K562 (cell line): ENCODE measurements at regions not wholly inside any gene's neighbourhood (a gene's known extent, or its start where the extent isn't known, plus 50 kb on each side); places are given as distances from the start of the nearest gene placed in this dataset.

Source experiments
- ATAC-seq: fragments of 200-7000 bp; cut with Tn5 transposase; 3 replicates; pipeline ENCODE4 v1.9.1; 2020; ENCODE audit warnings: moderate library complexity
- BruUV-seq: library from RNA; stranded (reverse); fragments of 400-500 nt; replicated peaks from 2 replicates; lab custom pipeline; 2021; lab: Mats Ljungman, UMichigan
- CTCF ChIA-PET: fragments of 300-600 bp; formaldehyde crosslinking; extraction: SDS; loops from one replicate; lab custom pipeline; 2021; ENCODE audit warnings: low intra/inter-chr PET ratio; lab: Yijun Ruan, JAX
- POLR2A ChIA-PET: fragments of 300-600, 350-650 bp; sonication (Branson Sonifier 250); formaldehyde crosslinking; extraction: SDS; loops from one replicate; lab custom pipeline; 2021; ENCODE audit warnings: antibody characterized with exemption, inconsistent platforms; lab: Yijun Ruan, JAX
- DNase-seq, 4 experiments: peaks; one replicate each; pipeline versions ENCODE4 v3.0.0 to v3.0.0-alpha.2; 2011 to 2018; ENCODE audit warnings: low spot score in 3 of 4, mixed read lengths in 3 of 4; ENCODE audit errors: extremely low read depth in 1 of 4
- FAIRE-seq: peaks from 2 replicates; lab custom pipeline; 2011; peaks lifted over from hg19 to GRCh38; lab: Jason Lieb, UNC
- H2AFZ ChIP-seq: 2 replicates; pipeline ENCODE4 v1.6.0; 2011; ENCODE audit warnings: low read depth, low read length, control low read depth, inconsistent platforms
- H3K27ac ChIP-seq: fragments of 200-600 bp; 3 replicates; pipeline ENCODE4 v1.8.0; 2011; ENCODE audit warnings: low read depth, mild to moderate bottlenecking, control low read depth, inconsistent platforms, low read length, moderate library complexity, mixed read lengths; ENCODE audit errors: extremely low read depth
- H3K27me3 ChIP-seq, 2 experiments: fragments of 300-600 bp in 1 of 2; 2 replicates in 1 of 2; 3 replicates in 1 of 2; pipeline versions ENCODE4 v1.6.0 to v1.8.0; 2011; ENCODE audit warnings: inconsistent platforms in 2 of 2, low read length in 2 of 2, mild to moderate bottlenecking in 1 of 2, mixed read lengths in 1 of 2, moderate library complexity in 1 of 2; ENCODE audit not compliant: control insufficient read depth in 2 of 2, insufficient read depth in 2 of 2
- H3K36me3 ChIP-seq: fragments of 300-600 bp; 3 replicates; pipeline ENCODE4 v1.8.0; 2011; ENCODE audit warnings: mild to moderate bottlenecking, low read length, inconsistent platforms; ENCODE audit not compliant: control insufficient read depth, insufficient read depth
- H3K4me1 ChIP-seq, 2 experiments: fragments of 200-600 bp in 1 of 2; replicated peaks in 1 of 2; 2 replicates in 1 of 2; 3 replicates in 1 of 2; pipeline versions ENCODE4 v1.5.1 to v1.8.0; 2011; ENCODE audit warnings: inconsistent platforms in 2 of 2, low read length in 2 of 2, mild to moderate bottlenecking in 1 of 2, mixed read lengths in 1 of 2, moderate library complexity in 1 of 2; ENCODE audit not compliant: control insufficient read depth in 2 of 2, insufficient read depth in 2 of 2
- H3K4me2 ChIP-seq: 2 replicates; pipeline ENCODE4 v1.6.1; 2011; ENCODE audit warnings: low read length, control low read depth, inconsistent platforms, mixed read lengths; ENCODE audit not compliant: insufficient read depth
- H3K4me3 ChIP-seq: fragments of 200-600 bp; sonication (generic), shearing (Covaris generic); 2 replicates; pipeline ENCODE4 v1.5.1; 2016; ENCODE audit warnings: control low read depth, inconsistent platforms
- H3K79me2 ChIP-seq: fragments of 200-600 bp; 3 replicates; pipeline ENCODE4 v1.8.0; 2011; ENCODE audit warnings: low read length, inconsistent platforms; ENCODE audit not compliant: control insufficient read depth, insufficient read depth
- H3K9ac ChIP-seq, 2 experiments: 2 replicates each; pipeline versions ENCODE4 v1.6.0 to v1.6.1; 2011; ENCODE audit warnings: low read depth in 2 of 2, low read length in 2 of 2, control low read depth in 1 of 2, inconsistent platforms in 1 of 2, mild to moderate bottlenecking in 1 of 2, mixed read lengths in 1 of 2; ENCODE audit not compliant: insufficient read depth in 1 of 2
- H3K9me1 ChIP-seq: one replicate; pipeline ENCODE4 v1.6.0; 2011; ENCODE audit warnings: inconsistent platforms, mild to moderate bottlenecking, low read length, moderate library complexity; ENCODE audit not compliant: control insufficient read depth, insufficient read depth
- H3K9me3 ChIP-seq: replicated peaks from 2 replicates; pipeline ENCODE4 v1.5.1; 2011; ENCODE audit warnings: low read depth, low read length, inconsistent platforms; ENCODE audit not compliant: control insufficient read depth, insufficient read depth
- H4K20me1 ChIP-seq: replicated peaks from 2 replicates; pipeline ENCODE4 v1.6.1; 2011; ENCODE audit warnings: low read length, inconsistent platforms, mixed read lengths; ENCODE audit not compliant: control insufficient read depth, insufficient read depth
- ARID2 ChIP-seq: fragments of 450-650 bp; IDR thresholded peaks from 2 replicates; pipeline ENCODE4 v1.6.1; 2017; ENCODE audit warnings: antibody characterized with exemption, mild to moderate bottlenecking
- ELK1 ChIP-seq: sonication (generic); formaldehyde crosslinking; IDR thresholded peaks from 2 replicates; pipeline ENCODE4 v1.8.1; 2022; ENCODE audit warnings: missing genetic modification reagents
- EP300 ChIP-seq: IDR thresholded peaks from 2 replicates; pipeline ENCODE4 v1.6.1; 2012; ENCODE audit warnings: low read length, improper control_type of control experiment
- FOSL1 ChIP-seq: fragments of 200-800 bp; sonication (Bioruptor generic); conservative IDR thresholded peaks from 2 replicates; pipeline ENCODE4 v1.6.1; 2016; ENCODE audit warnings: missing genetic modification characterization, missing compliant biosample characterization
- HMGN3 ChIP-seq: IDR thresholded peaks from 2 replicates; pipeline ENCODE4 v1.6.1; 2011; ENCODE audit warnings: borderline replicate concordance, low read depth, mild to moderate bottlenecking, mixed read lengths, low read length; ENCODE audit not compliant: insufficient read length; ENCODE audit errors: extremely low read depth
- IRF2 ChIP-seq: sonication (generic); formaldehyde crosslinking; IDR thresholded peaks from 2 replicates; pipeline ENCODE4 v1.8.1; 2022; ENCODE audit warnings: mild to moderate bottlenecking, missing genetic modification reagents
- KAT8 ChIP-seq: fragments of 450-650 bp; IDR thresholded peaks from 2 replicates; pipeline ENCODE4 v1.6.1; 2016; ENCODE audit warnings: low read depth, mild to moderate bottlenecking
- KLF16 ChIP-seq: IDR thresholded peaks from 2 replicates; pipeline ENCODE4 v1.6.1; 2016; ENCODE audit warnings: antibody characterized with exemption
- STAT5A ChIP-seq: IDR thresholded peaks from 2 replicates; pipeline ENCODE4 v1.6.1; 2012; ENCODE audit warnings: low read length, inconsistent platforms, borderline replicate concordance
- SUPT5H ChIP-seq: fragments of 450-650 bp; IDR thresholded peaks from 2 replicates; pipeline ENCODE4 v1.6.1; 2016
- TFAM ChIP-seq: fragments of 250-450 bp; sonication (Bioruptor Pico); conservative IDR thresholded peaks from 2 replicates; pipeline ENCODE4 v1.5.0; 2021; ENCODE audit warnings: mild to moderate bottlenecking, moderate library complexity
- ZNF212 ChIP-seq: fragments of 450-650 bp; formaldehyde crosslinking; IDR thresholded peaks from 2 replicates; pipeline ENCODE4 v1.4.0; 2020; ENCODE audit warnings: mild to moderate bottlenecking
- WGBS: fragments of 100-300 bp; shearing (Covaris generic); methylation state at CpG from one replicate; pipeline ENCODE4 v1.1.6; 2016; ENCODE audit warnings: low coverage, mixed read lengths; ENCODE audit not compliant: insufficient coverage; ENCODE audit errors: missing lambda C conversion rate; 5-methylcytosine and 5-hydroxymethylcytosine counted together
- in situ Hi-C: fragments of 300-500 bp; cut with MboI; formaldehyde crosslinking; loops from 4 replicates; pipeline ENCODE4 v1.15.0; 2018; ENCODE audit warnings: inconsistent platforms, mixed read lengths
- intact Hi-C: fragments of 100-400 bp; cut with micrococcal nuclease; formaldehyde crosslinking; loops from 2 replicates; pipeline ENCODE4 v1.14.2; 2022
- TF ChIP-seq, protein P1 (sequence below): fragments of 150-350 bp; IDR thresholded peaks from 2 replicates; pipeline ENCODE4 v1.6.1; 2014; ENCODE audit warnings: low read depth, mild to moderate bottlenecking, low read length, borderline replicate concordance
- TF ChIP-seq, protein P2 (sequence below): fragments of 450-650 bp; formaldehyde crosslinking; IDR thresholded peaks from 2 replicates; pipeline ENCODE4 v1.4.0; 2022; ENCODE audit warnings: mild to moderate bottlenecking, moderate library complexity
- TF ChIP-seq, protein P3 (sequence below): fragments of 450-650 bp; formaldehyde crosslinking; IDR thresholded peaks from 2 replicates; pipeline ENCODE4 v1.4.0; 2020; ENCODE audit warnings: mild to moderate bottlenecking, mixed read lengths

DNA sequence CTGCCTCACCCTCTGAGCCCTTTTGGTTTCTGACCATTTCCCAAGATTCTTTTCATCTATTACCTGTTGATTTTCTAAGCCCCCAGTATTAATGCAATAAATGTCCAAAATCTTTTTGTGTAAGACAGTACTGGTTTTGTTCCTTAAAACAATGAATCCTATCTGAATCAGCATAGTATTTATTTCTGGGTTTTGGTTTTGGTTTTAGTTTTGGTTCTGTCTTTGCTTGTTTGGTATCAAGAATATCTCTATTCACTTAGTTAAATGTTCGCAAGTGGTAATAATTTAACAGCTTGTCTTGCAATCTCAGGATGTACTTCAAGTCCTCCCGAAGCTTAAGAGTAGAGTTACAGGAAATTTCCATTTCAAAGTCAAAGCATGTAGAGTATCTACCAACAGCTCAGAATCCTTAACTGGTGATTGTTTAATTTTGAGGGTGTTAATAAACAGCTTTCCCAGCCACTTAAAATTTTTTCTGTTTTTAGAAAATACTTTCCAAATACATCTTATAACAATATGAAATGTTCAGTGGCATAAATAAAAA lies 67.7 kb upstream of the NEDD4L start:
- no peaks in the 10 kb centered on the region for H3K79me2 ChIP-seq
- no peak overlapping the region for H3K4me3 ChIP-seq
- no peak overlapping the region for H3K27ac ChIP-seq
- H2AFZ ChIP-seq = peak overlapping the region; percentile 56; the same call in 1 of the 2 replicates
- H4K20me1 ChIP-seq = no peaks in the 10 kb centered on the region
- no peaks in the 10 kb centered on the region for H3K36me3 ChIP-seq
- POLR2A ChIA-PET = interaction anchor here (1.4 kb wide), 1 partner anchor 14 kb away, joined by 3 read pairs; no protein-coding TSS in a partner anchor
- H3K9ac ChIP-seq = no peak overlapping the region
- ATAC-seq = no peak
- H3K27me3 ChIP-seq = no peaks in the 10 kb centered on the region
- CTCF ChIA-PET = no interaction called here
- H3K4me1 ChIP-seq = no peaks in the 10 kb centered on the region
- no peak for FAIRE-seq
- BruUV-seq = no TSS peak
- H3K9me3 ChIP-seq = no peaks in the 10 kb centered on the region
- 49% methylated on average over 2 of the region's 2 CpGs for WGBS
- in situ Hi-C loops (no loop called here), intact Hi-C loops (no loop called here)
- no peak for DNase-seq
- H3K9me1 ChIP-seq = no peaks in the 10 kb centered on the region
- H3K4me2 ChIP-seq = no peak overlapping the region
- TF ChIP-seq IRF2 (CRISPR knock-in tag) (no peak), KLF16 (no peak), TFAM (CRISPR knock-in tag) (no peak), ELK1 (CRISPR knock-in tag) (no peak), EP300 (no peak), HMGN3 (no peak), SUPT5H (no peak), ARID2 (no peak), FOSL1 (tag) (no peak), ZNF212 (no peak), STAT5A (no peak), KAT8 (no peak)
- TF ChIP-seq, protein P1, sequence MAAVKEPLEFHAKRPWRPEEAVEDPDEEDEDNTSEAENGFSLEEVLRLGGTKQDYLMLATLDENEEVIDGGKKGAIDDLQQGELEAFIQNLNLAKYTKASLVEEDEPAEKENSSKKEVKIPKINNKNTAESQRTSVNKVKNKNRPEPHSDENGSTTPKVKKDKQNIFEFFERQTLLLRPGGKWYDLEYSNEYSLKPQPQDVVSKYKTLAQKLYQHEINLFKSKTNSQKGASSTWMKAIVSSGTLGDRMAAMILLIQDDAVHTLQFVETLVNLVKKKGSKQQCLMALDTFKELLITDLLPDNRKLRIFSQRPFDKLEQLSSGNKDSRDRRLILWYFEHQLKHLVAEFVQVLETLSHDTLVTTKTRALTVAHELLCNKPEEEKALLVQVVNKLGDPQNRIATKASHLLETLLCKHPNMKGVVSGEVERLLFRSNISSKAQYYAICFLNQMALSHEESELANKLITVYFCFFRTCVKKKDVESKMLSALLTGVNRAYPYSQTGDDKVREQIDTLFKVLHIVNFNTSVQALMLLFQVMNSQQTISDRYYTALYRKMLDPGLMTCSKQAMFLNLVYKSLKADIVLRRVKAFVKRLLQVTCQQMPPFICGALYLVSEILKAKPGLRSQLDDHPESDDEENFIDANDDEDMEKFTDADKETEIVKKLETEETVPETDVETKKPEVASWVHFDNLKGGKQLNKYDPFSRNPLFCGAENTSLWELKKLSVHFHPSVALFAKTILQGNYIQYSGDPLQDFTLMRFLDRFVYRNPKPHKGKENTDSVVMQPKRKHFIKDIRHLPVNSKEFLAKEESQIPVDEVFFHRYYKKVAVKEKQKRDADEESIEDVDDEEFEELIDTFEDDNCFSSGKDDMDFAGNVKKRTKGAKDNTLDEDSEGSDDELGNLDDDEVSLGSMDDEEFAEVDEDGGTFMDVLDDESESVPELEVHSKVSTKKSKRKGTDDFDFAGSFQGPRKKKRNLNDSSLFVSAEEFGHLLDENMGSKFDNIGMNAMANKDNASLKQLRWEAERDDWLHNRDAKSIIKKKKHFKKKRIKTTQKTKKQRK = no peak
- TF ChIP-seq, protein P2, sequence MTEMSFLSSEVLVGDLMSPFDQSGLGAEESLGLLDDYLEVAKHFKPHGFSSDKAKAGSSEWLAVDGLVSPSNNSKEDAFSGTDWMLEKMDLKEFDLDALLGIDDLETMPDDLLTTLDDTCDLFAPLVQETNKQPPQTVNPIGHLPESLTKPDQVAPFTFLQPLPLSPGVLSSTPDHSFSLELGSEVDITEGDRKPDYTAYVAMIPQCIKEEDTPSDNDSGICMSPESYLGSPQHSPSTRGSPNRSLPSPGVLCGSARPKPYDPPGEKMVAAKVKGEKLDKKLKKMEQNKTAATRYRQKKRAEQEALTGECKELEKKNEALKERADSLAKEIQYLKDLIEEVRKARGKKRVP = no peak
- TF ChIP-seq, protein P3, sequence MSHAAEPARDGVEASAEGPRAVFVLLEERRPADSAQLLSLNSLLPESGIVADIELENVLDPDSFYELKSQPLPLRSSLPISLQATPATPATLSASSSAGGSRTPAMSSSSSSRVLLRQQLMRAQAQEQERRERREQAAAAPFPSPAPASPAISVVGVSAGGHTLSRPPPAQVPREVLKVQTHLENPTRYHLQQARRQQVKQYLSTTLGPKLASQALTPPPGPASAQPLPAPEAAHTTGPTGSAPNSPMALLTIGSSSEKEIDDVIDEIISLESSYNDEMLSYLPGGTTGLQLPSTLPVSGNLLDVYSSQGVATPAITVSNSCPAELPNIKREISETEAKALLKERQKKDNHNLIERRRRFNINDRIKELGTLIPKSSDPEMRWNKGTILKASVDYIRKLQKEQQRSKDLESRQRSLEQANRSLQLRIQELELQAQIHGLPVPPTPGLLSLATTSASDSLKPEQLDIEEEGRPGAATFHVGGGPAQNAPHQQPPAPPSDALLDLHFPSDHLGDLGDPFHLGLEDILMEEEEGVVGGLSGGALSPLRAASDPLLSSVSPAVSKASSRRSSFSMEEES (CRISPR knock-in tag) = no peak
